H1 (cell line): ENCODE measurements at regions not wholly inside any gene's neighbourhood (a gene's known extent, or its start where the extent isn't known, plus 50 kb on each side); places are given as distances from the start of the nearest gene placed in this dataset.

ENCODE experiments used
- CTCF ChIA-PET: fragments of 300-600 bp; sonication (Branson Sonifier 250); formaldehyde crosslinking; loops from one replicate; lab custom pipeline; 2021; ENCODE audit not compliant: partially characterized antibody; lab: Charles Lee
- POLR2A ChIA-PET: fragments of 300-600 bp; sonication (Branson Sonifier 250); formaldehyde crosslinking; loops from one replicate; lab custom pipeline; 2021; ENCODE audit warnings: inconsistent platforms; ENCODE audit not compliant: partially characterized antibody; lab: Charles Lee
- DNase-seq, 2 experiments: peaks; one replicate each; pipeline versions ENCODE4 v3.0.0 to v3.0.0-alpha.2; 2010 to 2022; ENCODE audit warnings: low spot score in 2 of 2, low read depth in 1 of 2, mixed read lengths in 1 of 2
- FAIRE-seq: peaks from 2 replicates; lab custom pipeline; 2011; peaks lifted over from hg19 to GRCh38; lab: Jason Lieb, UNC
- H2AFZ ChIP-seq: 2 replicates; pipeline ENCODE4 v1.8.1; 2012; ENCODE audit warnings: low read length, inconsistent platforms
- H2AK5ac ChIP-seq: 2 replicates; pipeline ENCODE4 v1.6.1; 2013; ENCODE audit warnings: low read depth, low read length
- H2BK120ac ChIP-seq: replicated peaks from 2 replicates; pipeline ENCODE3; 2013; ENCODE audit warnings: low read depth, low read length, inconsistent platforms
- H2BK12ac ChIP-seq: 2 replicates; pipeline ENCODE4 v1.6.1; 2013; ENCODE audit warnings: low read depth, low read length
- H2BK15ac ChIP-seq: 2 replicates; pipeline ENCODE4 v1.6.1; 2013; ENCODE audit warnings: low read length
- H2BK20ac ChIP-seq: 2 replicates; pipeline ENCODE4 v1.6.1; 2013; ENCODE audit warnings: low read length
- H2BK5ac ChIP-seq: 2 replicates; pipeline ENCODE4 v1.6.1; 2013; ENCODE audit warnings: low read depth, low read length
- H3K14ac ChIP-seq: 2 replicates; pipeline ENCODE4 v1.6.1; 2013; ENCODE audit warnings: inconsistent platforms; ENCODE audit not compliant: insufficient read length
- H3K18ac ChIP-seq: 2 replicates; pipeline ENCODE4 v1.6.1; 2013; ENCODE audit warnings: low read length; ENCODE audit errors: extremely low read depth
- H3K23ac ChIP-seq: 2 replicates; pipeline ENCODE4 v1.6.1; 2013; ENCODE audit warnings: inconsistent platforms; ENCODE audit not compliant: insufficient read length
- H3K23me2 ChIP-seq: 2 replicates; pipeline ENCODE4 v1.6.1; 2013; ENCODE audit warnings: low read depth, low read length
- H3K27ac ChIP-seq: 2 replicates; pipeline ENCODE4 v1.6.1; 2011; ENCODE audit warnings: low read depth, low read length, inconsistent platforms
- H3K27me3 ChIP-seq, 4 experiments: replicated peaks in 1 of 4; 1 replicate in 1 of 4; 2 replicates in 3 of 4; pipeline versions ENCODE4 v1.6.1 to v1.8.1; 2011 to 2013; ENCODE audit warnings: low read length in 3 of 4, mild to moderate bottlenecking in 3 of 4, inconsistent platforms in 2 of 4, mixed read lengths in 2 of 4, moderate library complexity in 1 of 4; ENCODE audit not compliant: control insufficient read depth in 3 of 4, insufficient read depth in 3 of 4; ENCODE audit errors: extremely low read depth in 1 of 4
- H3K36me3 ChIP-seq, 4 experiments: 2 replicates each; pipeline versions ENCODE4 v1.6.1 to v1.8.1; 2011 to 2013; ENCODE audit warnings: mild to moderate bottlenecking in 4 of 4, low read length in 3 of 4, moderate library complexity in 2 of 4, control low read depth in 1 of 4, inconsistent platforms in 1 of 4; ENCODE audit not compliant: insufficient read depth in 4 of 4, control insufficient read depth in 2 of 4
- H3K4ac ChIP-seq: replicated peaks from 2 replicates; pipeline ENCODE3; 2013; ENCODE audit warnings: low read length, low read depth, mixed read lengths, inconsistent platforms; ENCODE audit not compliant: insufficient read length
- H3K4me1 ChIP-seq, 4 experiments: replicated peaks in 1 of 4; 1 replicate in 1 of 4; 2 replicates in 3 of 4; pipeline versions ENCODE4 v1.6.1 to v1.8.1; 2011 to 2013; ENCODE audit warnings: low read length in 3 of 4, inconsistent platforms in 2 of 4, mixed read lengths in 1 of 4; ENCODE audit not compliant: insufficient read depth in 4 of 4, control insufficient read depth in 3 of 4
- H3K4me2 ChIP-seq, 2 experiments: 2 replicates each; pipeline versions ENCODE4 v1.6.1 to v1.8.1; 2011 to 2013; ENCODE audit warnings: low read depth in 2 of 2, low read length in 2 of 2, control low read depth in 1 of 2, inconsistent platforms in 1 of 2, mild to moderate bottlenecking in 1 of 2; ENCODE audit not compliant: insufficient read depth in 1 of 2
- H3K4me3 ChIP-seq, 4 experiments: fragments of 200-600, 300-600 bp in 1 of 4; sonication (generic), shearing (Covaris generic), sonication (Bioruptor Twin) in 1 of 4; 2 replicates each; pipeline versions ENCODE4 v1.5.1 to v1.8.1; 2011 to 2016; ENCODE audit warnings: low read length in 4 of 4, low read depth in 3 of 4, control low read depth in 2 of 4, inconsistent platforms in 2 of 4, mild to moderate bottlenecking in 2 of 4, mixed read lengths in 1 of 4, moderate library complexity in 1 of 4; ENCODE audit not compliant: insufficient read depth in 2 of 4; ENCODE audit errors: extremely low read depth in 1 of 4
- H3K56ac ChIP-seq: replicated peaks from 2 replicates; pipeline ENCODE3; 2013; ENCODE audit warnings: low read depth, mild to moderate bottlenecking, mixed read lengths, low read length, inconsistent platforms; ENCODE audit not compliant: insufficient read length
- H3K79me1 ChIP-seq: 2 replicates; pipeline ENCODE4 v1.6.1; 2013; ENCODE audit warnings: low read depth, low read length, control low read depth
- H3K79me2 ChIP-seq, 2 experiments: 2 replicates each; pipeline versions ENCODE4 v1.6.1 to v1.8.1; 2012 to 2013; ENCODE audit warnings: low read length in 2 of 2, mild to moderate bottlenecking in 2 of 2, inconsistent platforms in 1 of 2; ENCODE audit not compliant: insufficient read depth in 2 of 2, control insufficient read depth in 1 of 2
- H3K9ac ChIP-seq, 4 experiments: replicated peaks in 1 of 4; 1 replicate in 1 of 4; 2 replicates in 3 of 4; pipeline versions ENCODE4 v1.6.1 to v1.8.1; 2011 to 2013; ENCODE audit warnings: low read depth in 3 of 4, low read length in 3 of 4, control low read depth in 2 of 4, mild to moderate bottlenecking in 2 of 4, moderate library complexity in 2 of 4, inconsistent platforms in 1 of 4; ENCODE audit errors: extremely low read depth in 1 of 4
- H3K9me3 ChIP-seq, 2 experiments: 2 replicates each; pipeline versions ENCODE4 v1.6.1 to v1.8.1; 2012 to 2013; ENCODE audit warnings: mild to moderate bottlenecking in 2 of 2, moderate library complexity in 2 of 2, control low read depth in 1 of 2, inconsistent platforms in 1 of 2, low read depth in 1 of 2, low read length in 1 of 2, mixed read lengths in 1 of 2; ENCODE audit not compliant: insufficient read depth in 2 of 2
- H4K20me1 ChIP-seq, 2 experiments: replicated peaks in 1 of 2; 2 replicates each; pipeline versions ENCODE3 to v1.8.1; 2011 to 2013; ENCODE audit warnings: inconsistent platforms in 2 of 2, low read length in 2 of 2, mild to moderate bottlenecking in 1 of 2; ENCODE audit not compliant: insufficient read depth in 2 of 2, control insufficient read depth in 1 of 2
- H4K5ac ChIP-seq: 2 replicates; pipeline ENCODE4 v1.6.1; 2013; ENCODE audit warnings: low read length, low read depth, mixed read lengths, inconsistent platforms; ENCODE audit not compliant: insufficient read length
- H4K8ac ChIP-seq: 2 replicates; pipeline ENCODE4 v1.8.0; 2013; ENCODE audit warnings: mild to moderate bottlenecking, moderate library complexity, low read length, inconsistent platforms; ENCODE audit not compliant: insufficient read depth; ENCODE audit errors: extremely low read depth
- H4K91ac ChIP-seq: replicated peaks from 2 replicates; pipeline ENCODE3; 2013; ENCODE audit warnings: low read length, mixed read lengths, inconsistent platforms; ENCODE audit not compliant: insufficient read length
- ASH2L ChIP-seq: fragments of 200-600, 300-600 bp; sonication (generic); IDR thresholded peaks from one replicate; pipeline ENCODE4 v1.7.1; 2017; ENCODE audit warnings: low read length
- ATF3 ChIP-seq: IDR thresholded peaks from 2 replicates; pipeline ENCODE4 v1.6.1; 2011; ENCODE audit warnings: low read depth, mild to moderate bottlenecking, low read length; ENCODE audit not compliant: insufficient read depth
- BACH1 ChIP-seq: IDR thresholded peaks from 2 replicates; pipeline ENCODE4 v1.6.1; 2012; ENCODE audit warnings: low read length, improper control_type of control experiment
- BRCA1 ChIP-seq: IDR thresholded peaks from 2 replicates; pipeline ENCODE4 v1.6.1; 2012; ENCODE audit warnings: low read depth, low read length, improper control_type of control experiment
- CBX5 ChIP-seq: fragments of 300-800, 300-1000 bp; sonication (generic); IDR thresholded peaks from 2 replicates; pipeline ENCODE4 v1.7.1; 2016; ENCODE audit warnings: antibody characterized with exemption, low read length, low read depth
- FOSL1 ChIP-seq: IDR thresholded peaks from 2 replicates; pipeline ENCODE4 v1.6.1; 2011; ENCODE audit warnings: mild to moderate bottlenecking, low read depth, low read length, moderate library complexity; ENCODE audit not compliant: insufficient read depth
- JUND ChIP-seq: IDR thresholded peaks from 2 replicates; pipeline ENCODE4 v1.6.1; 2011; ENCODE audit warnings: mild to moderate bottlenecking, improper control_type of control experiment, low read length
- NANOG ChIP-seq: IDR thresholded peaks from 2 replicates; pipeline ENCODE4 v1.6.1; 2011; ENCODE audit warnings: low read length, low read depth, mild to moderate bottlenecking, inconsistent platforms; ENCODE audit not compliant: insufficient read depth, poor library complexity, severe bottlenecking
- SIX5 ChIP-seq: IDR thresholded peaks from 2 replicates; pipeline ENCODE4 v1.6.1; 2011; ENCODE audit warnings: mild to moderate bottlenecking, low read depth, low read length
- SP2 ChIP-seq: IDR thresholded peaks from 2 replicates; pipeline ENCODE4 v1.6.1; 2012; ENCODE audit warnings: mild to moderate bottlenecking, low read length, inconsistent platforms
- TCF12 ChIP-seq: IDR thresholded peaks from 2 replicates; pipeline ENCODE4 v1.6.1; 2011; ENCODE audit warnings: low read depth, mild to moderate bottlenecking, low read length
- TEAD4 ChIP-seq: IDR thresholded peaks from 2 replicates; pipeline ENCODE4 v1.6.1; 2012; ENCODE audit warnings: low read depth, low read length, inconsistent platforms, mixed read lengths
- USF2 ChIP-seq: IDR thresholded peaks from 2 replicates; pipeline ENCODE4 v1.6.1; 2011; ENCODE audit warnings: low read length, improper control_type of control experiment
- WGBS, 2 experiments: shearing (Covaris generic) in 1 of 2; methylation state at CpG; one replicate each; pipeline versions ENCODE4 v1.1.6 to v1.1.7; 2013 to 2015; ENCODE audit warnings: low lambda C conversion rate in 2 of 2, mixed read lengths in 2 of 2, inconsistent platforms in 1 of 2, low coverage in 1 of 2, missing lambda C conversion rate in 1 of 2; ENCODE audit not compliant: insufficient replicate concordance in 2 of 2, insufficient coverage in 1 of 2, insufficient read length in 1 of 2; ENCODE audit errors: extremely low coverage in 1 of 2, missing lambda C conversion rate in 1 of 2; 5-methylcytosine and 5-hydroxymethylcytosine counted together

GRCh38 chr4:95949136-95949765, 109.4 kb downstream of the PDHA2 start:
- no peak overlapping the region for H3K18ac ChIP-seq
- no peaks in the 10 kb centered on the region for H3K36me3 ChIP-seq
- no peak overlapping the region for H3K23ac ChIP-seq
- no peaks in the 10 kb centered on the region for H3K79me2 ChIP-seq
- no peak overlapping the region for H2BK120ac ChIP-seq
- H3K4ac ChIP-seq = no peak overlapping the region
- H3K27ac ChIP-seq = no peak overlapping the region
- H4K91ac ChIP-seq = no peak overlapping the region
- no peak overlapping the region for H2BK20ac ChIP-seq
- H3K14ac ChIP-seq = no peak overlapping the region
- H4K5ac ChIP-seq = no peak overlapping the region
- H3K23me2 ChIP-seq = no peaks in the 10 kb centered on the region
- no peak overlapping the region for H2AFZ ChIP-seq
- peaks cover 0 to 2% of the 10 kb centered on the region in 2 experiments; a peak in 1 of 4 replicates for H3K9me3 ChIP-seq
- no peak for DNase-seq
- H2BK15ac ChIP-seq = no peak overlapping the region
- H2BK12ac ChIP-seq = no peak overlapping the region
- ChIA-PET CTCF (no interaction called here), POLR2A (no interaction called here)
- H4K8ac ChIP-seq = no peak overlapping the region
- no peak overlapping the region for H2BK5ac ChIP-seq
- no peaks in the 10 kb centered on the region for H3K27me3 ChIP-seq
- FAIRE-seq = no peak
- H2AK5ac ChIP-seq = no peak overlapping the region
- whole genome bisulfite sequencing, 2 experiments = 91% methylated on average over 3 of the region's 3 CpGs; no CpG with 5 or more reads in 1 of the 2 experiments
- H3K4me3 ChIP-seq = no peak overlapping the region
- H3K9ac ChIP-seq = no peak overlapping the region
- H3K4me2 ChIP-seq = no peak overlapping the region
- H3K4me1 ChIP-seq = no peaks in the 10 kb centered on the region
- no peaks in the 10 kb centered on the region for H4K20me1 ChIP-seq
- no peaks in the 10 kb centered on the region for H3K79me1 ChIP-seq
- no peak overlapping the region for H3K56ac ChIP-seq
- no peak for TF ChIP-seq BACH1
- TF ChIP-seq BRCA1 = no peak
- no peak for TF ChIP-seq TEAD4
- no peak for TF ChIP-seq FOSL1
- TF ChIP-seq SP2 = no peak
- no peak for TF ChIP-seq JUND
- TF ChIP-seq CBX5 = no peak
- no peak for TF ChIP-seq TCF12
- TF ChIP-seq NANOG = no peak
- TF ChIP-seq USF2 = no peak
- TF ChIP-seq ASH2L = no peak
- TF ChIP-seq ATF3 = no peak
- no peak for TF ChIP-seq SIX5
